HEK293T (cell line): ENCODE measurements at regions not wholly inside any gene's neighbourhood (a gene's known extent, or its start where the extent isn't known, plus 50 kb on each side); places are given as distances from the start of the nearest gene placed in this dataset.

Experiments
- CTCF ChIA-PET: fragments of 350-600 bp; formaldehyde crosslinking; extraction: SDS; loops from one replicate; lab custom pipeline; 2021; ENCODE audit warnings: antibody characterized with exemption, inconsistent platforms; lab: Yijun Ruan, JAX
- POLR2A ChIA-PET: fragments of 350-600 bp; formaldehyde crosslinking; extraction: SDS; loops from one replicate; lab custom pipeline; 2020; ENCODE audit warnings: antibody characterized with exemption, inconsistent platforms; lab: Yijun Ruan, JAX
- DNase-seq: peaks from one replicate; pipeline ENCODE4 v3.0.0; 2012; ENCODE audit warnings: mixed read lengths; ENCODE audit errors: extremely low spot score
- ARNT ChIP-seq: fragments of 450-650 bp; IDR thresholded peaks from 2 replicates; pipeline ENCODE4 v1.6.1; 2017; ENCODE audit warnings: mild to moderate bottlenecking
- BHLHE40 ChIP-seq: fragments of 450-650 bp; IDR thresholded peaks from 2 replicates; pipeline ENCODE4 v1.6.1; 2016; ENCODE audit warnings: mild to moderate bottlenecking, moderate library complexity, borderline replicate concordance
- CTBP1 ChIP-seq: fragments of 450-650 bp; IDR thresholded peaks from 2 replicates; pipeline ENCODE4 v1.6.1; 2016; ENCODE audit warnings: borderline replicate concordance
- ELF4 ChIP-seq: fragments of 450-650 bp; IDR thresholded peaks from 2 replicates; pipeline ENCODE4 v1.6.1; 2017; ENCODE audit warnings: antibody characterized with exemption
- FOXA1 ChIP-seq: fragments of 450-650 bp; IDR thresholded peaks from 2 replicates; pipeline ENCODE4 v1.6.1; 2016; ENCODE audit warnings: mild to moderate bottlenecking
- FOXK2 ChIP-seq: fragments of 450-650 bp; IDR thresholded peaks from 2 replicates; pipeline ENCODE4 v1.6.1; 2016; ENCODE audit warnings: mild to moderate bottlenecking
- FOXM1 ChIP-seq: fragments of 450-650 bp; IDR thresholded peaks from 2 replicates; pipeline ENCODE4 v1.6.1; 2017; ENCODE audit warnings: mild to moderate bottlenecking, borderline replicate concordance
- HDGF ChIP-seq: fragments of 450-650 bp; IDR thresholded peaks from 2 replicates; pipeline ENCODE4 v1.6.1; 2017; ENCODE audit warnings: antibody characterized with exemption, borderline replicate concordance
- L3MBTL2 ChIP-seq: fragments of 450-650 bp; conservative IDR thresholded peaks from 2 replicates; pipeline ENCODE4 v1.6.1; 2016; ENCODE audit warnings: mild to moderate bottlenecking
- LEF1 ChIP-seq: fragments of 450-650 bp; IDR thresholded peaks from 2 replicates; pipeline ENCODE4 v1.6.1; 2017; ENCODE audit warnings: mild to moderate bottlenecking, borderline replicate concordance
- NFRKB ChIP-seq: fragments of 450-650 bp; IDR thresholded peaks from 2 replicates; pipeline ENCODE4 v1.6.1; 2016; ENCODE audit warnings: mild to moderate bottlenecking, moderate library complexity
- PKNOX1 ChIP-seq: fragments of 450-650 bp; IDR thresholded peaks from 2 replicates; pipeline ENCODE4 v1.6.1; 2016
- SP1 ChIP-seq: fragments of 450-650 bp; IDR thresholded peaks from 2 replicates; pipeline ENCODE4 v1.6.1; 2017
- SUZ12 ChIP-seq: fragments of 450-650 bp; IDR thresholded peaks from 2 replicates; pipeline ENCODE4 v1.6.1; 2016; ENCODE audit warnings: mild to moderate bottlenecking
- TARDBP ChIP-seq: fragments of 450-650 bp; IDR thresholded peaks from 2 replicates; pipeline ENCODE4 v1.6.1; 2016
- ZNF384 ChIP-seq: fragments of 450-650 bp; IDR thresholded peaks from 2 replicates; pipeline ENCODE4 v1.6.1; 2016

DNA sequence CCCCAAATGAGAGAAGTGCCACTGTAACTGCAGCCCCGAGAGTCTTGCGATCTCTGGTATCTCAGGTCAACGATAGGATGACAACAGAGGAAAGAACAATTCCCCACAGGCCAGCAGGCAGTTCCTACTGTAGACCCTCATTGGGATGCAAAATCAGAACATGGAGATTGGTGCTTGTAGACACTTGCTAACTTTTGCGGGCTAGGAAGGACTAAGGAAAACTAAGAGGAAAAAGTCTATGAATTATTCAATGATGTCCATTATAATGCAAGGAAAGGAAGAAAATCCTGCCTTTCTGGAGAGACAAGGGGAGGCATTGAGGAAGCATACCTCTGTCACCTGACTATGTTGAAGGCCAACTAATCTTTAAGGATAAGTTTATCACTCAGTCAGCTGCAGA lies 51.9 kb upstream of the CWC22 start:
- ChIA-PET CTCF (no interaction called here), POLR2A (no interaction called here)
- TF ChIP-seq FOXM1: no peak
- no peak for TF ChIP-seq SP1
- TF ChIP-seq TARDBP: no peak
- no peak for TF ChIP-seq BHLHE40
- TF ChIP-seq PKNOX1: no peak
- TF ChIP-seq ELF4: no peak
- no peak for TF ChIP-seq LEF1
- no peak for TF ChIP-seq FOXA1
- no peak for TF ChIP-seq ARNT
- no peak for TF ChIP-seq CTBP1
- TF ChIP-seq ZNF384: no peak
- no peak for TF ChIP-seq FOXK2
- no peak for TF ChIP-seq HDGF
- no peak for TF ChIP-seq SUZ12
- no peak for TF ChIP-seq L3MBTL2
- TF ChIP-seq NFRKB: no peak
- DNase-seq: no peak

- ChIA-PET CTCF (no interaction called here), POLR2A (no interaction called here)
- DNase-seq: no peak
- TF ChIP-seq FOXM1: no peak
- TF ChIP-seq FOXK2: no peak
- TF ChIP-seq SP1: no peak
- no peak for TF ChIP-seq L3MBTL2
- TF ChIP-seq FOXA1: no peak
- no peak for TF ChIP-seq ZNF384
- no peak for TF ChIP-seq TARDBP
- no peak for TF ChIP-seq LEF1
- no peak for TF ChIP-seq HDGF
- no peak for TF ChIP-seq SUZ12
- no peak for TF ChIP-seq ARNT
- TF ChIP-seq PKNOX1: no peak
- TF ChIP-seq CTBP1: no peak
- no peak for TF ChIP-seq BHLHE40
- no peak for TF ChIP-seq ELF4
- no peak for TF ChIP-seq NFRKB
These were observed 50.8 kb upstream of the CWC22 start for GRCh38 chr2:180057706-180058412.
